Activated effector memory CD4-positive, alpha-beta T cell treated with anti-CD3 and anti-CD28 coated beads, Interleukin-2, amount 50 U/mL, for 16 hours (primary cell): ENCODE measurements at regions not wholly inside any gene's neighbourhood (a gene's known extent, or its start where the extent isn't known, plus 50 kb on each side); places are given as distances from the start of the nearest gene placed in this dataset.

ENCODE experiments used
- DNase-seq: peaks from one replicate; pipeline ENCODE4 v3.0.0-alpha.2; 2020

GRCh38 chr2:128402911-128403670 lies 84.4 kb upstream of the HS6ST1 start:
- DNase-seq = peak; percentile 48

DNA sequence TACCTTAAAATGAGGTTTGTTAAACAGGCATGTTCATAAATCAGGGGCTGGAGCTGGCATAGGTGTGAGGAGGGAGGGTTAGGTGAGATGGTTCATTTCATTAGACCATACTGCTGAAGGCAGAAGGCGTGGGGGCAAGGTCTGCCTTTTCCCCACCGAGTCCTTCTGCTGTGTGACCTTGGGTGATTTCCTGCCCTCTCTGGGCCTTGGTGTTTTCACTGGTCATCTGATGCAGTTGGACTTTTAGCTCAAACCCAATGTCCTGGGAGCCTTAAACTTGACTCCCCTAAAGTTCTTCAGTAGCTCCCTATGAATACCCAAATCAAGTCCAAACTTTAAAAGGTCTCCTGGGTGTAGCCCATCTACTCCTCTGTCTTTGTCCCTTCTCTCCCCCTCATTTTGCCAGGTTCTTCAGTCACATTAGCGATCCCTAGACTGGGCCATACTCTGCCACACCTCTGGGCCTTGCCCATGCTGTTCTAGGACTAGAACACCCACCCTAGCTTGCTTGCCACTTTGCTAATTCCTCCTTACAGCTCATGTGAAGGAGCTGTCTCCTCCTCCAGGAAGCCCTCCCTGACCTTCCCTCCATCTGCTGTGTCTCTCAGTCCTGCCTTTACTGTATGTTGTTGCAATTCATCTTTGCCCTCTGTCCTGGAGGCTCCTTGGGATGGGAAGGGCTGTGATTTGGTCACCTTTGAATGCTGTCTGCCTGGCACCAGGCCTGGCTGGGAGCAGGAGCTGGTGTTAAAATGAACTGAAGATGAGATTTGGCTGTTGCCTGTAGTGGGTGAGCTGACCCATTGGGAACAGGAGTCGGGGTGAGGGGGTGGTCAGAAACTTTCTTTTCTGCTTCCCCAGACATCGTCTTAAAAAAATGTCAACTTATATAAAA lies 85.4 kb upstream of the HS6ST1 start:
- peak; percentile 34 for DNase-seq

DNA sequence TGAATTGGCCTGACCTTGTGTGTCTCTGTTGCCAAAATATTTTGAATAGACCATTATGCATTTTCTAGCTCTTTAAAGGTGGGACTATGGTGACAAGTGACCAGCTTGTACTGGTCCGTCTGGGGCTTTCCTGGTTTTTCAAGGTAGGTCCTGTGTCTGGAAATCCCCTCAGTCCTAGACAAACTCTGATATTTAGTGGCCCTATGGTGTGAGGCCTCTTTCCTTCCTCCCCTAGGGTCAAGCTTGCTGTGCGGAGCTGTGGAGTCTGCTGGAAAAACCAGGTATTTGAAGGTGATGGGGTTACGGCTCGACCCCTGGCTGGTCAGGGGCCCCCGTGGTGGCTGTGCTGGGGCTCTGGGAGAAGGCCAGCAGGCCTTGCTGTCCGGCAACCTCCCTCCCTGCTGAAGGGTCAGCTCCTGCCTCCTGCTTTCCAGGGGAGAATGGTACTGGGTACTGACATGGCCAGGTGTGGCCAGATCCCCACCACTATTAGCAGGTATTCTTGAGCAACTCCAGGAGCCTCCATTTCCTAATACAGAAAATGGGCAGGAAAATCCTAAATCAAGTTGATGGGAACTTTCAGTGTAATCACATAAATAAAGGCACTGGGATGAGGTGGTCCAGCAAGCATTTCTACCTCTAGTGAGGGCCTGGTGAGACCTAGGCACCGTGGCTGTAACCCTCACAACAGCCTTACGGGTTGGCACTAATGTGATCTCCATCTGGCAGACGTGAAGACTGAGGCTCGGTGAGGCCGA lies 86.2 kb upstream of the HS6ST1 start:
- DNase-seq = peak; percentile 14

- DNase-seq = peak; percentile 44
Measured at GRCh38 chr2:128405467-128405900, 86.8 kb upstream of the HS6ST1 start.

DNA sequence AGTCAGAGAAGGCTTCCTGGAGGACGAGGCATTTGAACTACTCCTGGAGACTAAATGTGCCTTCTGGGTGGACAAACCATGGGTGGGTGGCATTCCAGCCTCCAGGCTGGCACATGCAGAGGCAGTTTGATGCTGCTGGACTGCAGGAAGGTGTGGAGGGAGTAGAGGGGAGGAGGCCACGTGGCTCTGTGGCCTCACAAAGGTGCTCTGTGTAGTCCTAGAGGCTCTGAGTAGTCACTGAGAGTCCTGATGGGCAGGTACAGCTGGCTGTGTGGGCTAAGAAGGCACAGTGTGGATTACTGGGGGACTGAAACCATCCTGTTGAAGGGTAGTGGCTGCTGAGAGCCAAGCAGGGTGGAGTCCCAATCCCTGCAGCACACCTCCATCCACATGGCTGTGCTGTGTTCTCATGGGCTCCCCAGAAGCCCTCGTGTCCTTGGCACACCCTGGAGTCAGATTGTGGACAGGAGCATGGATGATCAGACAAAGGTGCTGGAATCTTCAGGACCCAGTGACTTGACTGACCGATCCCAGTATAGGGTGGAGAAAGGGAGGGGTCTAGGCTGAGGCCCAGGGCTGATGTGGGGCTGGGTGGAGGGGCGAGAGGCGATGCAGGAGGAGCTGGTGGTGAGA lies 87.4 kb upstream of the HS6ST1 start:
- peak; percentile 43 for DNase-seq

DNA sequence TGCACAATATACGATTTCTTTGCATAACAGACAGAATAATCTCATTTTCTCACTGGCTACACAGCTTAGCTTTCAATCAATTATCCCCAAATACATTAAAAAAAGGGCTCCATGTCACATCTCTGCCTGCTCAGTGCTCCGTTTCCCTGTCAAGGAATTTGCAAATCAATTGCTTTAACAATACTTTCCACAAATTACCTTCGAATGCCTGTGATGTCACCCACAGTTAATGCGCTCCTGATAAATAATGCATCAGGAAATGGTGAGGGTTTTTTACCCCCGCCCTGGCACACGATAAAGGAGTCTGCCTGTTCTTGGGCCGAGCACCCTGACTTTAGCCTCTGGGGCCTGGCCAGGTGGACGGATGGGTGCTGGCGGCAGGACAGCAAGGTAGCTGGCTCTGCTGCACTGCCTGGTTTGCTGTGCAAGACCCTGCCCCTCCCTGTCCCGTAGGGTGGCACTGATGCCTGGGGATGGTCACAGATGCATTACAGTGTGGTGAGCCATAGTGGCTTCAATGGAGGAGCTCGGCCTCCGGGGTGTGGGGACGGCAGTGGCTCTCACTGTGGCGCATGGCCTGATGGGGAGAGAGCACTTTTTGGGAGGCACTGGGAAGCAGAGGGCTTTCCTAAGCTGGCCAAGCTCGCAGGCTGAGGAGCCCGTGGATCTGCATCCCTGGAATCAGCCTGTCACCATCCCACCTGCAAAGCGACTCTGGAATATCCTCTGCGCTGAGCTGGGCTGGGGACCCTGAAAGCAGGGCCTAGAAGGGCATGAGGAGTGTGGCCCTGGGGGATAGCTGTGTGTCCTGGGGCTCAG lies 88.3 kb upstream of the HS6ST1 start:
- DNase-seq = peak; percentile 27

GRCh38 chr2:128408349-128409305 lies 90.0 kb upstream of the HS6ST1 start:
- DNase-seq = peak; percentile 24

GRCh38 chr2:128409326-128410034 lies 90.8 kb upstream of the HS6ST1 start:
- DNase-seq = peak; percentile 31

DNA sequence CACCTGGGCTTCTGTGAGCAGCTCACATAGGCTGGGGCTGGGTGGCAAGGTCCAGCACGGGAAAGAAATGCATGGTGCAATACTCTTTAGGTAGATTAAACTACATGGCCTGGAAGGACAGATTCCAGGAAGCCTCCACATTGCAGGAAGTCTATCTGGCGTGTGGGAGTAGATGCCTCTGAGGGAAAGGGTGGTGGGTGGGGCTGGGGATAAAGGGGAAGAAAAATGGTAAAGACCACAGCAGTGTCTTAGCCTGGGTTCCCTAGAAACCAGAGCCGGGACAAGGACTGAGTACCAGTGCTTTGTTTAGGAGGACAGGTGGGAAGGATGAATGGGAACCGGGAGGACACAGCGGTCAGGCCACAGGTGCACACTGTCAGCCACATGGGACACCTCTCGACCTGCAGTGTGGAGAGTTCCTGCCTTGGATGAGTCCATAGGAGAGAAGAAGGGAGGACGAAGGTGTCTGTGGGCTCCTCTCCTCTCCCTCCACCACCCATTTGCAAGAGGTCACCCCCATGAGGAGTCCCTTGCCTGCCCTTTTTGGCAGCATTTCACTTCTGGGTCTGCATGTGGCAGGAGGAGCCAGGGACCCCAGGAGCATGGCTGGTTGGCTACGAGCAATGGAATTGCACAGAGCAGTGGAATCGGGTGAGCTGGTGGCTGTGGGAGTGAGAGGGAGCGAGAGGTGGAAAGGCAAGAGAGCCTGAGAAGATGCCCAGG lies 91.5 kb upstream of the HS6ST1 start:
- peak; percentile 22 for DNase-seq

GRCh38 chr2:128410758-128411215 lies 92.1 kb upstream of the HS6ST1 start:
- peak; percentile 51 for DNase-seq

DNA sequence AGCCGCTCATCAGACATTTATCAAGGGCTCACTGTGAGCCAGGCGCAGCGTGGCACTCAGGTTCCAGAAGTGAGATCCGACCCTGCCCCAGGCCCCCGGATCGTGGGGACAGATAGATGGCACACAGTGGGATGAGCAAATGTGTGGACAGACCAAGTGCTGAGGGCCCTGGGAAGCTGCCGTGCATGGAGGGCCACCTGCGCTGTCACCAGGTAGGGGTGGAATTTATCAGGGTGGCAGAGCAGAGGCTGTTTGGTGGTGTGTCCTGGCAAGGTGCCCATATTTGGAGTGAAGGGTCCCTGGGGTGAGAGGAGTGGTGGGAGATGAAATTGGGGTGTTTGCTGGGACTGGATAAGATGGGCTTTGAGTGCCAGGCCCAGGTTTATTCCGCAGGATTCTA lies 92.8 kb upstream of the HS6ST1 start:
- peak; percentile 54 for DNase-seq

GRCh38 chr2:128412181-128412871 lies 93.7 kb upstream of the HS6ST1 start:
- peak; percentile 21 for DNase-seq

DNA sequence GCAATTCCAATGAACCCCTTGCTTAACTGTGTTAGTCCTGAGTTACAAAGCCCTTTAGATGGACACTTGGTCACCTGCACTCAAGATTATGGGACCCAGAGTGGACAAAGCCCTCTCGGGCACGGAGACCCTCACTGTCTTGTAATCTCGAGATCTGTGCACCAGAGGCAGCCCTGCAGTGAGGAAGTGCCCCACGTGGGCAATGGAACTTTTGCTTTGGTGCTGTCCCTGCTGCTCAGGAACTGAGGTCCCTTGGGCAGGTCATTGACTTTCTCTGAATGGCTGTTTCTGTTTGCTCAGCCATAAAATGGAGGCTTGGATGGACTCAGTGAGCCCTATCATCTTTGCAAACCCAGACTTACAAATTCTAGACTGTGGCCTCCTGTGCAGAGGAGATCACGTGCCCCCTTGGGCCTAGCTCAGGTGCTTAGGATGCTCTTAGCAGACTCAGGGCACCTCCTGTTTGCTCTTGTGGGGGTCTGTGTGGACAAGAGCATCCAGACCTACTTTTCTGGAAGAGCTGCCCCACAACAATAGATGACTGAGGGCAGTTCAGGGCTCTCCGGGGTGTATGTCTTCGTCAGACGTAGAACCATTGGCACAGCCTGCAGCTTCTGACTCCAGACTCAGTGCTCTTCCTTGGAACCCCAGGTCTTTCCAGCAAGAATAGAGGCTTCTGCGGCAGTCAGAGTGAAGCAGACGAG lies 94.5 kb upstream of the HS6ST1 start:
- DNase-seq = peak; percentile 47

GRCh38 chr2:128413718-128414341 lies 95.2 kb upstream of the HS6ST1 start:
- DNase-seq = peak; percentile 39

DNA sequence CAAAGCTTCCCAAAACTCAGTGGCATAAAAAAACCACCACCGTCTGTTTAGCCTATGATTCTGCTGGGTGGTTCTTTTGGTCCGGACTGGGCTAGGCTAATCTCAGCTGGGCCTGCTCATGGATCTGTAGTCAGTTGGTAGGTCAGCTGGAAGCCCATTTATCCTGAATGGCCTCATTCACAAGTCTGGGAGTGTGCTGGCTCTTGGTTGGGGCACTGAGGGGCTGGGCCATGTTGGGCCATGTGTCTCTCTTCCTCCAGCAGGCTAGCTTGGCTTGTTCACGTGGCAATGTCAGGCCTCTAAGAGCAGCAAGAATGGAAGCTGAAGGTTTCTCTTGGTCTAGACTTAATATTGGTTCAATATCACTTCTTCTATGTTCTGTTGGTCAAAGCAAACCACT lies 95.7 kb upstream of the HS6ST1 start:
- DNase-seq = peak; percentile 56

- peak; percentile 46 for DNase-seq
Measured at GRCh38 chr2:128414946-128415778, 96.5 kb upstream of the HS6ST1 start.

- DNase-seq = peak; percentile 24
Measured at GRCh38 chr2:128415779-128416061, 97.1 kb upstream of the HS6ST1 start.
